ENCODE measurements at regions not wholly inside any gene's neighbourhood (a gene's known extent, or its start where the extent isn't known, plus 50 kb on each side); places are given as distances from the start of the nearest gene placed in this dataset.
"Not testable (repeated sequence)": the region's sequence is repeated elsewhere in the genome, so short reads cannot be mapped to it uniquely, and the experiment has no call there.

- Mint-ChIP-seq H3K4me1 (ENCODE audit: low read depth) (no peaks in the 10 kb centered on the region), H3K36me3 (ENCODE audit: low read depth) (no peaks in the 10 kb centered on the region), H3K27ac (no peak overlapping the region), H3K4me3 (no peak overlapping the region), H3K9me3 (peaks cover 9% of the 10 kb centered on the region), H3K27me3 (ENCODE audit: low read depth) (no peaks in the 10 kb centered on the region)
Measured at GRCh38 chr3:22748453-22749045, 454.6 kb upstream of the UBE2E2 start.

- Mint-ChIP-seq H3K4me1 (ENCODE audit: low read depth) (no peaks in the 10 kb centered on the region), H3K36me3 (ENCODE audit: low read depth) (no peaks in the 10 kb centered on the region), H3K27me3 (ENCODE audit: low read depth) (no peaks in the 10 kb centered on the region), H3K27ac (no peak overlapping the region), H3K4me3 (no peak overlapping the region), H3K9me3 (peaks cover 8% of the 10 kb centered on the region)
Measured at GRCh38 chr3:22759636-22760310, 443.4 kb upstream of the UBE2E2 start.

- no peaks in the 10 kb centered on the region for H3K27me3 Mint-ChIP-seq (ENCODE audit: low read depth)
- no peak overlapping the region for H3K27ac Mint-ChIP-seq
- no peaks in the 10 kb centered on the region for H3K4me1 Mint-ChIP-seq (ENCODE audit: low read depth)
- no peak overlapping the region for H3K4me3 Mint-ChIP-seq
- no peaks in the 10 kb centered on the region for H3K36me3 Mint-ChIP-seq (ENCODE audit: low read depth)
- H3K9me3 Mint-ChIP-seq: peaks cover 10% of the 10 kb centered on the region
Measured at GRCh38 chr3:22765679-22766078, 437.4 kb upstream of the UBE2E2 start.

- no peak overlapping the region for H3K27ac Mint-ChIP-seq
- H3K36me3 Mint-ChIP-seq (ENCODE audit: low read depth): no peaks in the 10 kb centered on the region
- no peaks in the 10 kb centered on the region for H3K9me3 Mint-ChIP-seq
- no peak overlapping the region for H3K4me3 Mint-ChIP-seq
- H3K4me1 Mint-ChIP-seq (ENCODE audit: low read depth): no peaks in the 10 kb centered on the region
- H3K27me3 Mint-ChIP-seq (ENCODE audit: low read depth): no peaks in the 10 kb centered on the region
Measured at GRCh38 chr3:22777834-22778233, 425.3 kb upstream of the UBE2E2 start.

DNA sequence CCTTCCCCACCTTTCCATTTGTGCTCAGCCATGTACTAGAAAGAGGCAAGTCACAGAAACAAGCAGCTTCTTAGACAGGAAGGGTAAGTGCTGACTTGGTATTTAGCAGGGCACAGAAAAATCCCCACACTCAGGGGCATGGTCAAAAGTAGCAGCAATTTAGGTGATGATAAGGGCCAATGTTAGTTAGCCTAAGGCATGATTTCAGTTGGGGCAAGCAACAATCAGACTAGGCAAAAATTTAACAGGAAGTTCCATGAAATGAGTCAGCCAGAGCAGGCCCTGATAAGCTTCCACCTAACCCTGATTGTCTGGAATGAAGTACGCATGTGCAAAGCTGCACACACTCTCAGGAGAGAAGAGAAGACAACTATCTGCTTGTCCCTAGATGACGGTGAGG is 423.4 kb upstream of the UBE2E2 start:
- no peaks in the 10 kb centered on the region for H3K36me3 Mint-ChIP-seq (ENCODE audit: low read depth)
- no peak overlapping the region for H3K27ac Mint-ChIP-seq
- no peak overlapping the region for H3K4me3 Mint-ChIP-seq
- peaks cover 10% of the 10 kb centered on the region for H3K9me3 Mint-ChIP-seq
- H3K27me3 Mint-ChIP-seq (ENCODE audit: low read depth): no peaks in the 10 kb centered on the region
- H3K4me1 Mint-ChIP-seq (ENCODE audit: low read depth): no peaks in the 10 kb centered on the region

GRCh38 chr3:22792533-22792932 is 410.6 kb upstream of the UBE2E2 start:
- Mint-ChIP-seq H3K9me3 (no peaks in the 10 kb centered on the region), H3K4me1 (ENCODE audit: low read depth) (no peaks in the 10 kb centered on the region), H3K36me3 (ENCODE audit: low read depth) (no peaks in the 10 kb centered on the region), H3K4me3 (no peak overlapping the region), H3K27me3 (ENCODE audit: low read depth) (no peaks in the 10 kb centered on the region), H3K27ac (no peak overlapping the region)

GRCh38 chr3:22795917-22796316 is 407.2 kb upstream of the UBE2E2 start:
- H3K36me3 Mint-ChIP-seq (ENCODE audit: low read depth): no peaks in the 10 kb centered on the region
- H3K27ac Mint-ChIP-seq: no peak overlapping the region
- H3K9me3 Mint-ChIP-seq: no peaks in the 10 kb centered on the region
- no peaks in the 10 kb centered on the region for H3K4me1 Mint-ChIP-seq (ENCODE audit: low read depth)
- no peak overlapping the region for H3K4me3 Mint-ChIP-seq
- H3K27me3 Mint-ChIP-seq (ENCODE audit: low read depth): no peaks in the 10 kb centered on the region

DNA sequence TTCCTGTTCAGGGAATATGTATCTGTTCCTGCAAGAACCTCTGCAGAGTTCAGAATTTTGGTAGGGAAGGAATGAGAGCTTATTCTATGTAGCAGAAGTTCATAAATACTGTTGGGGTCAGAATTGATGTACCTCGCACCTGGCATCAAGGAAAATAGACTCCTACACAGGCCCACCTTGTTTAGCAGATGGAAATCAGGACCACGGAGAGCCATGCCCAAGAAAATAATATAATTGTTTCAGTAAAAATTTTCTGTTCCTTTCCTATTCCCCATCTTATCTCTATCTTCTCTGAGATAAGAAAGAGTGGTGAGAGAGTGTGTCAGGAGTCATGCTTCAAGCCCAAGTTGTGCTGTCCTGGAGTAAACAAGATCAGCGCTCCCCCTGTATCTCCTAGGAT is 404.7 kb upstream of the UBE2E2 start:
- no peaks in the 10 kb centered on the region for H3K9me3 Mint-ChIP-seq

DNA sequence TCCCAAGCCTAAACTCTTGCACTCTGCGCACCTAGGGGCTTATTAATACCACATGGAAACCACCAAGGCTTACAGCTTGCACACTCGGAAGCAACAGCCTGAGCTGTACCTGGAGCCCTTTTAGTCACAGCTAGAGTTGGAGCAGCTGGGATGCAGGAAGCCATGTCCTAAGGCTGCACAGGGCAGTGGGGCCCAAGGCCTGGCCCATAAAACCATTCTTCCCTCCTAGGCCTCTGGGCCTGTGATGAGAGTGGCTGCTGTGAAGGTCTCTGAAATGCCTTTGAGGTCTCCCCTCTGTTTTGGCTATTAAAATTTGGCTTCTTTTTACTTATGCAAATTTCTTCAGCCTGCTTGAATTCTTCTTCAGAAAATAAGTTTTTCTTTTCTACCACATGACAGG is 383.9 kb upstream of the UBE2E2 start:
- H3K4me3 Mint-ChIP-seq: no peak overlapping the region
- H3K27ac Mint-ChIP-seq: no peak overlapping the region
- no peaks in the 10 kb centered on the region for H3K27me3 Mint-ChIP-seq (ENCODE audit: low read depth)
- no peaks in the 10 kb centered on the region for H3K36me3 Mint-ChIP-seq (ENCODE audit: low read depth)
- no peaks in the 10 kb centered on the region for H3K9me3 Mint-ChIP-seq
- H3K4me1 Mint-ChIP-seq (ENCODE audit: low read depth): no peaks in the 10 kb centered on the region

More for the DNA sequence above, 404.7 kb upstream of the UBE2E2 start:
- H3K4me1 Mint-ChIP-seq (ENCODE audit: low read depth): no peaks in the 10 kb centered on the region
- no peak overlapping the region for H3K27ac Mint-ChIP-seq
- no peak overlapping the region for H3K4me3 Mint-ChIP-seq
- H3K27me3 Mint-ChIP-seq (ENCODE audit: low read depth): no peaks in the 10 kb centered on the region
- H3K36me3 Mint-ChIP-seq (ENCODE audit: low read depth): no peaks in the 10 kb centered on the region

DNA sequence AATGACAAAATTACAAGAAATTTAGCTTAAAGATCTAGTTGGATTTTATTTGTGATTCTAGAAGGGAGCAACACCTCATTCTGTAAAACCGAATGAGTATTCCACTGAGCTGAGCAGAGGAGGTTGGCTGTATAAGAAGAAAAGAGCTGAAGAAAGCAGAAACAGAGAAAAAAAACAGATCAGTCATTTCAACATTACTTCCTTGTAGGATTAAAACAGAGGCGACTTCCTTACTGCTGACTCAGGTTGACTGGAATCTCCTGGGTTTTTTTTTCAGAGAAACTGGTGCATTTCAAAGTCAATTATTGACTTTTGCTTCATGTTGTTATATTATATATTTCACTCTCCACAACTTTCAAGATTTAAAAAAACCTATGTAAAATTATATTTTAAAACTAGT is 368.1 kb upstream of the UBE2E2 start:
- Mint-ChIP-seq H3K27ac (no peak overlapping the region), H3K27me3 (ENCODE audit: low read depth) (no peaks in the 10 kb centered on the region), H3K4me3 (no peak overlapping the region), H3K36me3 (ENCODE audit: low read depth) (no peaks in the 10 kb centered on the region), H3K9me3 (no peaks in the 10 kb centered on the region), H3K4me1 (ENCODE audit: low read depth) (no peaks in the 10 kb centered on the region)

DNA sequence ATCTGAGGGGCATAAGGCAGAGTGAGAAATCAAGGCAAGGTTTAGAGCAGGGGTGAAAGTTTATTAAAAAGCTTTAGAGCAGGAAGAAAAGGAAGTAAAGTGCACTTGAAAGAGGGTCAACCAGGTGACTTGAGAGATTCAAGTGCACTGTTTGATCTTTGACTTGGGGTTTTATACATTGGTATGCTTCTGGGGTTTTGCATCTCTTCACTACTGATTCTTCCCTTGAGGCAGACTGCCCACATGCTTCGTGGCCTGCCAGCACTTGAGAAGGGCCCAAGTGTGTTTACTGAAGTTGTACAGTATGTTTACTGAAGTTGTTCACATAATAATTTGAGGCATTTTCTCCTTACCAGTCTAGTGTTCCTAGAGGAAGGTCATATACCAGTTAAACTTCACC is 367.0 kb upstream of the UBE2E2 start:
- Mint-ChIP-seq H3K36me3 (ENCODE audit: low read depth) (no peaks in the 10 kb centered on the region), H3K4me1 (ENCODE audit: low read depth) (no peaks in the 10 kb centered on the region), H3K9me3 (peaks cover 4% of the 10 kb centered on the region), H3K27me3 (ENCODE audit: low read depth) (no peaks in the 10 kb centered on the region), H3K27ac (no peak overlapping the region), H3K4me3 (no peak overlapping the region)

DNA sequence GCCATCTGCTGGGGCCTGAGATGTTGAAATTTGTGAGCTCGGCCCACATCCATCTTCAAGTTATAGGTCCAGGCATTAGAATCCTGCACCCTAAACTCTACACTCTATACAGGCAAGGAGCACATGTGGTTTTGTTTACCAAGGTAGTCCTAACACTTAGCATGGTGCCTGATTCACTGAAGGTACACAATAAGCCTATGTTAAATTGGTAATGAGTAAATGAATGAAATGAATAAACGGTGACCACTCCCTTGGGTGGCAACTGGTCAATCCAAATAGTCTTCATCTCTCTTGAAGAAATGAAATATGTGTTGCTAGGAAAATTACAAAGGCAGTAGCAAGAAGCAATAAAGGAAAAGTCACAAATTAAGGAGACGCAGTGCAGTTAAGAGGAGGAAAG is 359.3 kb upstream of the UBE2E2 start:
- Mint-ChIP-seq H3K27ac (no peak overlapping the region), H3K36me3 (ENCODE audit: low read depth) (no peaks in the 10 kb centered on the region), H3K4me3 (no peak overlapping the region), H3K9me3 (peaks cover 5% of the 10 kb centered on the region), H3K27me3 (ENCODE audit: low read depth) (no peaks in the 10 kb centered on the region), H3K4me1 (ENCODE audit: low read depth) (no peaks in the 10 kb centered on the region)

DNA sequence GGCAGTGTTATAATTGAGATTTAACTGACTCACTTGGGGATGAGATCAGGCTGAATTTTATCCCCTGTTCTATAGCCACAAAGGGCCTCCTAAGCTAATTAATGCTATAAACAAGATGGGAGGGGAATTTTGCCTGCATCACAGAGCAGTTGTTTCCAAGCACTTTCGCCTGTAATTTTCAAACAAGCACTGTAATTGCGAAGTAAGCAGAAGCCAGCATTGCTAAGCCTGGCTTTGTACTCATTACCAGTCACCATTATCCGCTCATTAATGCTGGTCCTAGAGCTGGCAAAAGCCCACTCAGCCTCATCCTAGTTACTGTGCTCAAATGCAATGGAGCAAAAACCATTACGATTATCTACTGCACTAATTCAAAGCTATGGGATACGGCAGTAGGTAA is 356.6 kb upstream of the UBE2E2 start:
- Mint-ChIP-seq H3K9me3 (no peaks in the 10 kb centered on the region), H3K4me1 (ENCODE audit: low read depth) (no peaks in the 10 kb centered on the region), H3K27ac (no peak overlapping the region), H3K27me3 (ENCODE audit: low read depth) (no peaks in the 10 kb centered on the region), H3K4me3 (no peak overlapping the region), H3K36me3 (ENCODE audit: low read depth) (no peaks in the 10 kb centered on the region)

GRCh38 chr3:22849583-22849982 is 353.5 kb upstream of the UBE2E2 start:
- not testable (repeated sequence) for H3K36me3 Mint-ChIP-seq (ENCODE audit: low read depth); H3K27me3 Mint-ChIP-seq (ENCODE audit: low read depth); H3K4me1 Mint-ChIP-seq (ENCODE audit: low read depth); H3K4me3 Mint-ChIP-seq; H3K27ac Mint-ChIP-seq; H3K9me3 Mint-ChIP-seq

DNA sequence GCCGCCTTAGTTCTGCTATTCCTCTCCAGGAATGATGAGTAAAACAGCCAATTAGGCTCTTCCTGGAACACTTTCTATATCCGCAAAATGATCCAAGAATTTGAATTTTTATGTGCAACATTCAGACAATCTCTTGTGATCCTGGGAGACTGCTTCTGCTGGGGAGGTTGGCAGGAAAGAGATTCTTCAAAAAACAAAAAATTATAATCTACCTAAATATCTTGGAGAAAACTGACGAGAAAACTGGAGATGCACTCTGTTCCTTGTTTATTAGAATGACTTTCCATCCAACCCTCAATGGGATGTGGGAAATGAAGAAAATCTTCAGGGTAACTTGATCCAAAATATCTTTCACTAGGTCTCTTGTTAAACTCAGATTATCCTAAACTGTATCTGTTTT is 346.3 kb upstream of the UBE2E2 start:
- H3K36me3 Mint-ChIP-seq (ENCODE audit: low read depth): no peaks in the 10 kb centered on the region
- no peak overlapping the region for H3K27ac Mint-ChIP-seq

DNA sequence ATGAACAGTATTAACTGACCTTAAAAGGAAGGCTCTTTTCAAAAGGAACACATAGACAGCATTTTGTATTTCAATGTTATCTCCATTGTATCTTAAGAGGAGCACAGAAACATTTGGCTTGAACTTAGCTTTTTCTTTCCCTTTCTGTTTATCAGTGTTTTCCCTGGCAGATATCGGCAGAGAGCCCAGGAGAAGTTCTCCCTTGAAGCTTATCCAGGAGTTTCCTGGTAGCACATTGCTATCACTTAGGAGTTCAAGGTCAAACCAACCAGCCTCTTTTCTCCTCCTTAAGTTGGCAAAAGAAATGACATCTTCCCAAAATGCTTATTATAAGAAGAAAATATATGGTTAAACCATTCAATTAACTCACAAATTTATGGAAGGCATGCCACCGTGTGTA is 344.6 kb upstream of the UBE2E2 start:
- no peaks in the 10 kb centered on the region for H3K36me3 Mint-ChIP-seq (ENCODE audit: low read depth)
- no peak overlapping the region for H3K4me3 Mint-ChIP-seq
- no peaks in the 10 kb centered on the region for H3K27me3 Mint-ChIP-seq (ENCODE audit: low read depth)
- H3K4me1 Mint-ChIP-seq (ENCODE audit: low read depth): no peaks in the 10 kb centered on the region
- no peak overlapping the region for H3K27ac Mint-ChIP-seq
- peaks cover 3% of the 10 kb centered on the region for H3K9me3 Mint-ChIP-seq

More for the DNA sequence above, 346.3 kb upstream of the UBE2E2 start:
- H3K4me1 Mint-ChIP-seq (ENCODE audit: low read depth): no peaks in the 10 kb centered on the region
- no peak overlapping the region for H3K4me3 Mint-ChIP-seq
- no peaks in the 10 kb centered on the region for H3K27me3 Mint-ChIP-seq (ENCODE audit: low read depth)
- H3K9me3 Mint-ChIP-seq: peaks cover 3% of the 10 kb centered on the region

All from T-helper 1 cell treated with Interleukin-12 subunit alpha and Interleukin-12 subunit beta and Interleukin-4 antibody, amounts not matched to agents 30 μg/mL and 1 μg/mL, for 36 hours (primary cell).